ENCODE measurements at regions not wholly inside any gene's neighbourhood (a gene's known extent, or its start where the extent isn't known, plus 50 kb on each side); places are given as distances from the start of the nearest gene placed in this dataset.

DNA sequence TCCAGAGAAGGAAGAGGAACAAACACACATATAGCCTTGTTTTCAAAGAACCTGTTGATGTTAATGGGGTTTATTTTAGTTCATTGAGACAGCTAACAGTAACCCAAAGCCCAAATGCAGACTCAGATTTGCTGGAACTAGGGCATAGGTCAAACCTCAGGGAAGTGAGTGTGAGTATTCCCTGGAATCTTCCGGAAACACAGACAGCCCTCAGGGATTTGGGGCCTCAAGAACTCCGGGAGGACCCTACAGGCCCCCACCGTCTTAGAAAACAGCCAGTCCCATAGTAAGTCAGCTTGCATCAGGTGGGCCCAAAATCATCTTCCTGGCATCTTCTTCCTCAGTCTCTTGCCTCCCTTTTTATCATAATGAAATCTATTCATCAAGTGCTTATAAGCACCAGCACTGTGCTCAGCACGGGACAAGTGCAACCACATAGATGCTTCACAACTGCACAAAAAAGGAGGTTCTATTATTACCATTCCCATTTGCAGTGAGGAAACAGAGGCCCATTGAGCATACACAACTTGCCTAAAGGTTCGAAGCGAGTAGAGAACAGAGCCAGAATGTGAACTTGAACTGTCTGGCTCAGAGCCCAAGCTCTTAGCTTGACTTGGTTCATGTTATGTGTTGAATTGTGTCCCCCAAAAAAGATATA is 50.2 kb upstream of the BCL11A start:
- no peak for DNase-seq (ENCODE audit: low read depth, low spot score)

DNA sequence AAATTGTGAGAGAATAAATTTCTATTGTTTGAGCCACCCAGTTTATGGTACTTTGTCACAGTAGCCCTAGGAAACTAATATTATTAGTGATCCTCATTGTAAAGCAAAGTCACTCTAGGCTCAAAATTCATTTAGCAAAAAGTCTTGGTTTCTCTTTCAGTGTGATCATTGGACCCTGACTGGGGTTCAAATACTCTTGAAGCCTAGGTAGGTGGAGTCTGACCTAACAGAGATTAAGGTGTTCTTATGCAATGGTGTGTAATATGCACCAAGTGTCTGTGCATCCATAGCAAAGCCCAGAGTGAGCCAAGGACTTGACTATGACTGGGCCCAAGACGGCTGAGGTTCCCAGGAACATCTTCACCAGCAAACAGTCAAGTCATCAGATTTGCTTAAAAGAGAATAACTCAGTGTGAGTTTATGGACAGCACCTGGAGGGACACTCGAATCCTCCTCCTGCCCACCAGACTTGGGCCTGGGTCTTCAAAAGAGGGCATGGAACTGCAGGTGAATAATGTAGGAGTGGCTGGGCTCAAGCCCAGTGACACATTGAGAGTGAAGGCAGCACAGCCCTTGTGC is 51.1 kb upstream of the BCL11A start:
- DNase-seq (ENCODE audit: low read depth, low spot score): no peak

DNA sequence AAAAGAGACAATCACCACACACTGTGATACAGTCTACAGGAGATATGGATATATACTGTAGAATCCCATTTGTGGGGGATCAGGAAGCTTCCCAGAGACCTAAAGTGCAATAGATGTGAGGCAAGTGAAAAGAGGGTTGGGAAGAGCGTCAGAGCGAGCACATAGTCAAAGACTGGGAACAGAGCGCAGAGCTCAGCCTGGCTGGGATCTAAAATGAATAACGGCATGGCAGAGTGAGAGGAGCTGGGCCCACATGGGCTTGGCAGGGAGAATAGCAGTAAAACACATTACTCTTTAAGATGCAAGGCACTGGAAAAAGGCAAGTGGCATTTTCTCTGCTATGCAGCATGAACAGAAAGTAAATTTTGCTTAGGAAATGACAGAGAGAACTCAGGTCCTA is 52.4 kb upstream of the BCL11A start:
- DNase-seq (ENCODE audit: low read depth, low spot score): no peak

DNA sequence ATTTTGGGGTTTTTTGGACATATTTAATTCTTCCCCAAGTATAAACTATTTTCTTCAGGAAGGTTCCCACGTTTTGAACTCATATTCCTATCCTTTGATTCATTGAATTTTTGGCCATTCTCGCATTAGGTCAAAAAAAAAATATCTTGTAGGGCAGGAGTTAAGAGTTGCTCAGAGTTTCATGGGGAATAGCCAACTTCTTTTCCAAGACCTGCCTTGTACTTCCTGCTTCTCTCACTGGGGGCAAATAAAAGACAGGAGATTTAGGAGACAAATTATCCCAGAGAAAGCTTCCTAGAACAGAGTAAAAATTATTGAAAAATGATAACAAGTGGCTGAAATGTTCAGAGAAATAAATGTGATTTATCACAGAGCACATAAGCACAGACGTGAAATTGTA is 55.2 kb upstream of the BCL11A start:
- DNase-seq (ENCODE audit: low read depth, low spot score): no peak

DNA sequence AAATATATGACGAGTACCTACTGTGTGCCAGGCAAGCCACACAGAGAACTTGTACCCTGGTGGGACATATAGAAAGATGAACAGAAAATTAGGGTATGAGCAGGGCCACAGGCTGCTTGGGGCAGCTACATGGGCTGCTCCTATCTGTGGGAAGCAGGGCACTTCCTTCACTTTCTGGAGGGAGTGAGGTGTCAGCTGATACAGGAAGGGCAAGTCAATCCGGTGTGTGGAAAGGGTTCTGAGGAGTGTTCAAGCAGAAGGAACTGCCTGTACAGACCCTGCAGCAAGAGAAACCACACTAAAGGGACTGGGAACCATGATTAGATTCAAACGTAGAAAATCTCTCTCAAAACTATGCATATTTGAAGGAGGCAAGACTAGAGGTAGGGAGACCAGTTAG is 58.6 kb upstream of the BCL11A start:
- no peak for DNase-seq (ENCODE audit: low read depth, low spot score)

DNA sequence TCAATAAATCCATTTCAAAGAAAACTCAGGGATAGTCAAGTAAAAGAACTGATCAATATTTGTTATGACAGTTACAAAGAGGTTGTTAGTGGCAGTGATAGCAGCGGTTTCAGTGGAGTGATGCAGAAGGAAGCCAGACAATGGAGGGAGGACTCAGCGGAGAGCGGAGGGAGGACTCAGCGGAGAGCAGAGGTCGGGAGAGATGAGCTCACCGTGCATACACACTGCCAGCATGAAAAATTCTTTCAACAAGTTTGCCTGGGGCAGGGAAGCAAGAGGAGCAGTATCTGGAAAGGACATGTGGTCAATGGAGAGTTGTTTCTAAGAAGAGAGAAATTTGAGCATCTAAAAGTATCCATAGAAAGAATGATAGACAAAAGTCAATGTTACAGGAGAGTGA is 60.9 kb upstream of the BCL11A start:
- no peak for DNase-seq (ENCODE audit: low read depth, low spot score)

DNA sequence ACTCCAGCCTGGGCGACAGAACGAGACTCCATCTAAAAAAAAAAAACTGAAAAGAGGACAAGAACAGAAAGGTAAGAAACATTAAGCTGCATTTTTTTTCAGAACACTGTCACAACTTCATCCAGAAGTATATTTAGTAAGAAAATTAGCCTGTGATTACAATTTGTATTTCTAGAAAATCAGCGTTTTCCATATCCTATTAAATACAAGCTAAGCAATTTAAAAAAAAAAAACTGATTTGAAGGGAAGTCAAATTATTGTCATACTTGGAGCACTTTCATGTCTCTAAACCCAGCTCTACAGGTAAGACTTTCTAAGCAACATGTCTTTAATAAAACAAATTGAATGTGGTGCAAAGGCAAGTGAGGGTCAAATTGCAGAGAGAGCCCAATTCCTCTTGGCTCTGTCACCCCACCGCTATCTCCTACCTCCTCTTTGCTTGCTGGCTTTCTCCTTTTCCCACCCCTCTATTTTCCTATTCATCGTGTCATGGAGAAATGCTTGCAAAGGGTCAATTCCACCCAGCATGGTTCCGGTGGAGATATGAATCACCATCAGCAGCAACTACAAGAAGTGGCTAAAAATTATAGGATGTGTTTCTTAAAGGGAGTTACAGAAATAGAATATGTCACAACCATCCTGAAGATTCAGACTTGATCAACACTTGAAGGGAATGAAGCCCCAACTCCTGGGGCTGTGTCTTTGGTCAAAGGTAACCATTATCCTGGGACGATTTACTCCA is 68.4 kb upstream of the BCL11A start:
- DNase-seq (ENCODE audit: low read depth, low spot score): no peak

DNA sequence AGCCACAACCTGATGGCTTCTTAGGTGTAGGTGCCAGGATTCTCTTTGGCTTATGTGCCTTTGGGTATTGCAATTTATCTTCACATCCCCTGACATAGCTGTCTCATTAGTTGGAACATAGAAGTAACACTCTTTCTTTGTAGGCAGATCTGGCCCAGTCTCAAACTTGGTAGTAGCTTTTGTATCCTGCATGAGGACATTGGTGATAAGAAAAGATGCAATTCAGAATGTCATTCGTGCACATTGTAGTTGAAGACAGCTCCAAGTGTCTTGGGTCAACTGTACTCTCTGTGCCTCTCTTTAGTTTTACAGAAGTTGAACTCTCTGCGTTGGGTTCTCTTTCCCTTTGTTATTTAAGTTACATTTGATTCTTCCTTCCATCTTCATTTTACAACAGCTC is 69.6 kb upstream of the BCL11A start:
- DNase-seq (ENCODE audit: low read depth, low spot score): no peak

DNA sequence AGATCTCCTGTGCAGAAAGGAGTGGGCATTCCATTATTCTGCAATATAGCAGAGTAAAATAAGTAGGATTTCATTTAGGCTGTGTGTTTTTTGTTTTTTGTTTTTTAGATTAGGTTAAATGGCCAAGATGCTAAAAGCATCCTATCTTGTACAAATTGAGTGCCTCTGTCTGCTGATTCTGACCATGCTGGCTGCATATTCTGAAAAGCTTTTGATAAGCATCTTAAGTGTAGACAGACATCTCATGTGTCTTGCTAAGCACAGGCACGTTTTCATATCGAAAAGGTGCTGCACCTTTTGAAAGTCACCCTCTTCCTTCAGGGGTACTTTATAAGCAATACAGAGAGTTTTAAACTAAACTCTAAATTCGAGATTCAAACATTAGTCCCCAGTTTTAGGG is 74.0 kb upstream of the BCL11A start:
- DNase-seq (ENCODE audit: low read depth, low spot score): no peak

DNA sequence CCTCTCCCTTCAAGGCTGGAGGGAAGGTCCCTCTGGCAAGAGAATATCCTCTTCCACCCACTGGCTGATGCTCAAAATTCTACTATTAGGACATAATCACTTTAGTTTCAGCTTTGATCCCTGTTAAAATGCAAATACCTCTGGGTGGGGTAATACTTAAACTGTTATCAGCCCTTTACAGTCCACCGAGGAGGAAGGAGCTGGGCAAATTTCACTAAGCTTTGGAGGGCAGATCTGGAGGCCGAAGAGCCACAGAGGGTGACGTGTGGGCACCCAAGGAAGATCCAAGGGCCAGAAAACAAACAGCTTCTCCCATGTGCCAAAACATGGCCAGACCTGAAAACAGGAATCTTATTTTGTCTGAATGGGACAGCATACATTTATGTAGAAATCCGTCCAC is 74.6 kb upstream of the BCL11A start:
- DNase-seq (ENCODE audit: low read depth, low spot score): no peak

DNA sequence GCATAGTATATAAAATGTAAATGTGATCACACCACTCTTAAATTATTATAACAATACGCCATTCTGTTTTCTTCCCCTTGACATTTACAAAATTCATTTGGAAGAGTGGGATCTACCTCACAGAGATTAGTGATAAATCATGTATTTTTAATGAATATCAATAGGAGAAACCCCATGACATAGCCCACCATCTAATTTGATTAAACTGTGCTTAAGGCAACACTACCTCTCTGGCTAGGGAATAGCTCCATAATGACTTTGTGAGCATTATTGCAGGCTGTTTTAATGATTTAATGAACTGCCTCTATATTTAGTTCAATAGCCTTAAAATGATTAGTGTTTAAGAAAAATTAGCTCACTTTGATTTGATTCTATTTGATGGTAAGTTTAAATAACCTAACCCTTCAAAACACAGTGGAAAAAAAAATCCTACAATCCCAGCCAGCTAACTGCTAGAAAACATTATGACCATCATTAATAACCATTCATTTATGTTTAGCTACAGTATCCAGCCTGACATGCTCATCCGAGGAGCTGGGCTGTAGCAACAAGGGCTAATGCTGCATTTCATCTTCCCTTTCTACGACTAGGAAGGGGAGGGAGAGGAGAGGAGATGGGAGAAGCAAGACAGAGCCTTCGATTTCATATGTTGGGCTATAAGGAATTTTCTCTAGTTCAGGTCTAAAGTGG is 75.3 kb upstream of the BCL11A start:
- DNase-seq (ENCODE audit: low read depth, low spot score): no peak

DNA sequence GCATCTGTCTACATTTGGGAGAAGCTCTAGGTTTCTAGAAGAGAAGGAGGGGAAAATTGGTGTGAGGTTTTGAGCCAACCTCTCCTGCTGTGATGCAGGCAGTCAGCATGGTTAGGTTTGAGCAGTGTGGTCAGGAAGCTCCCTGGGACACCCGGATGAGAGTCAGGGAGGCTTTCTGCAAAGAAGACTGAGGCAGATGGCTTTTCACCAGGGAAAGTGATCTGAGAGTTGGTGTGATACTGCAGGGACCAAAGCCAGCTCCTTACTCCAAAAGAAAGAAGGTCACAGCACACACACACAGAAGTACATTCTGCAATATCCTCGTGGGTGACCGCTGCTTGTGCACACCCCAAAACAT is 75.8 kb upstream of the BCL11A start:
- no peak for DNase-seq (ENCODE audit: low read depth, low spot score)

DNA sequence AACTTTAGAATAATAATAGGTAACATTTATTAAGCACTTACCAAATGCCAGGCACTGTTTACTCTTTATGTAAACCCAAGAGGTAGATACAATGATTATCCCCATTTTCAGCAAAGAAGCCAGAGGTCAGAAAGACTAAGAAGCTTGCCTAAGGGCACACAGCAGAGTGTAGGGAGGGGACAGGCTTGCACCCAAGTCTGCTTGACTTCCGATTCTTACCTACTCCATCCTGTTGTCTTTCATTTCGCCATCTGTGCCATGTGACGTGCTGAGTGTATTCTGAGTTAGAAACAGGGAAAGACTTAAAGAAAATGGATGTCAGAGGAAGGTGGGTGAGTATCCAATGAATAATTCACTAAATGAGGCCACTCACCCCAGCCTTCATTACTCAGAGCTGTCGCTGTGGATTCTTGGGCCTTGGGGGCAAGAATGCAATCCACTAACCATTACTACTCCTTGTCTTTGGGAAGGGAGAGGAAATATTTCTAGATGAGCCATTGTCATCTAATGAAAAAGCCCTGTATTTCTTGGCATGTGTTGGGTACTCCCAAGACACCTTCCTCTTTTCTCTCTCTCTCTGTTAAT is 76.4 kb upstream of the BCL11A start:
- no peak for DNase-seq (ENCODE audit: low read depth, low spot score)

DNA sequence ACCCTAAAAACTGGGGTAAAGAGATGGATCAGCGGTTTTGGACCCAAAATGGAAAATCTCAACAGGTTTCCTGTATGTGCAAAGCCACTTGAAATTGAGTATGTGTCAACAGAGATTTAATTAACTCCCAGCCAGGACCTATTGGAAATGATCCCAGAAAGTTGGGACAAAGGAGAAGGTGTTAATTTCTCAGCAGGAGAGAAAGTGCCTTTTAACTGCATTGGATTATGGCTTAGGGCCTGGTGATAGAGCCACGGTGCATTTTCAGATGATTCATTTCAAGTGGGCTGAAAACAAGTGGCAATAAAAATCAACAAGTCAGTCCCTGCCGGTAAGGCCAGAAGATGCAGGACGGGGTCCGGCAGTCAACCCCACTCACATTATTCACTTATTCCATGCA is 80.2 kb upstream of the BCL11A start:
- no peak for DNase-seq (ENCODE audit: low read depth, low spot score)

DNA sequence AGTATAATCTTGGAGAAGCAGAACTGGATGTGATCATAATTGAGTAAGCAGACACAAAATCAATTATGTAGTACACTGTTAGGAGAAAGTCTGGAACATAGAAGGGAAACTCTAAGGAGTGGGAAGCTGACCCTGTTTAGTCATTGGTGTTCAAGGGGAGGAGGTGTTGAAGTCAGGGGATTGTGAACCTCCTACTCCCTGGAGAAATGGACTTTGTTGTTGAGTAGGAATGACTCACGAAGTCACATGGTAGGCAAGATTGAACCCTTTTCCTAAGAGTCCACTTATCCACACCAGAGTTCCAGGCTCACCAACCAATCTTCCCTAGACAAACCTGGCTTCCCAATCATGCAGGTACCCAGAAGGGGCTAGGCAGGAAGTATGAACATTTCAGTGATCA is 81.0 kb upstream of the BCL11A start:
- DNase-seq (ENCODE audit: low read depth, low spot score): no peak

DNA sequence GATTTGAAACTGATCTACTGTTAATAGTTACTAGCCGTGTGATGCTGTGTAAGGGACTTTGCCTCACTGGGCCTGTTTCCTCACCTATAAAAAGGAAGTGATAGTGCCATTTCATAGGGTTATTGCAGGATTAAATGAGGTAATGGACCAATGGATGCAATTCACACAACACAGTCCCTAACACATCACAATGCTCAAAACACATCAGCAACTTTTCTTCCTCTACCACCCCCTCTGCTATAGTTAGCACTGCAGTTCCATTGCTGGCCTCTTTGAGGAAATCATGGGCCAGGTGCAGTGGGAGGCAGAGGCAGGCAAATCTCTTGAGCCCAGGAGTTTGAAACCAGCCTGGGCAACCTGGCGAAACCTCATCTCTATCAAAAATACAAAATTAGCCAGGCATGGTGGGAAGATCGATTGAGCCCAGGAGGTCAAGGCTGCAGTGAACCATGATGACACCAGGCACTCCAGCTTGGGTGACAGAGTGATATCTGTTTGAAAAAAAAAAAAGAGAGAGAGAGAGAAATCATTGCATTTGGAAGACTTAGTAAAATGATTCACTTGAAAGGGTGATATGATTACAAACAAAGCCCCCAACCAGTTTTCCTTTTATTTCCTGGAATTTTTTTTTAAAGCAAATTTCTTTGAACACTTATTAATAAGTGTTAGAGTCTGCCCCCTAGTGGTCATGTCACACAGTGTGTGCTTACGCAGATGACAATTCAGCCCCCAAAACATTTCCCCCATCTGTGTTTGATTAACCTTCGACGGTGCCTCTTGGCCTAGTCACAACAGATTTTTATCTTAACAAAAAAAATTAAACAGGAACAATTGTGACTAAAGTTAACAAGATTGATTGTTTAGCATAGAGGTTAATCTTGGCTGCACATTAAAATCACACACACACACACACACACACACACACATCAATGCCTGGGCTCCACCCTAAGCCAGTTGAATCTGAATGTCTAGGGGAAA is 88.6 kb upstream of the BCL11A start:
- peak; percentile 31 for DNase-seq (ENCODE audit: low read depth, low spot score)

DNA sequence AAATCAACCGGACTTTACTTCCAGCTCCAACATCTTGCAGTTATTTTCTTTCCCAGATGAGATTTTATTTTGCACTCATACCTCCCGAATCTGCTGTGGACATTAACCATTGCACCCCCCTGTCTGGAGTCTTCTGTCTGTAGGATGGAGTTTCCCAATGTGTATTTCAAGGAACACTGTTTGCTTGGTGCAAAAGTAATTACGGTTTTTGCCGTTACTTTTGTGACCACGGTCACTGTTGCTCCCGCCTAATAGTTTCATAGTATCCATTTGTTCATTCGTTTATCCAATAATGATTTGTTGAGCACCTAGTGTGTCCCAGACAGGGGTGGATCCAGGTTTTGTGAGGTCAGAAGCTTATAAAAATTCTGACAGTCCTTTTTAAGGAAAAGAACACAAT is 90.3 kb upstream of the BCL11A start:
- no peak for DNase-seq (ENCODE audit: low read depth, low spot score)

DNA sequence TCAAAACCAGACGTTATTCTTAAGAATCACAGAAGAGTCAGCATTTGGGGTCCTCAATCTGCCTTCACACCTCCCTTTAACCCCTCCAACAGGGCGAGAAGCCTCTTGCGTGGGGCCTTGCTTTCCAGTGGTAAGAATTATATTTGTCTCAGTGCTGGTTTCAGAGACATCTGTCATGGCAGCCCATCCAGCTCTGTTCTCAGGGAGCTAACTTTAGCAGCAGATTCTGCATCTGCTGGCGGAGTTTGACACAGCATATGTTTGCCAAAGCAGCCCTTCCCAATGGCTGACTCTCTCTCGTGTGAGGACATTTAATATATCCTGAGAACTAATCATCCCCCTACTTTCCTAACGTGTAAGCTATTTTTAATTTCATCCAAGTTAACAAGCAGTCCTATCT is 91.5 kb upstream of the BCL11A start:
- DNase-seq (ENCODE audit: low read depth, low spot score): no peak

DNA sequence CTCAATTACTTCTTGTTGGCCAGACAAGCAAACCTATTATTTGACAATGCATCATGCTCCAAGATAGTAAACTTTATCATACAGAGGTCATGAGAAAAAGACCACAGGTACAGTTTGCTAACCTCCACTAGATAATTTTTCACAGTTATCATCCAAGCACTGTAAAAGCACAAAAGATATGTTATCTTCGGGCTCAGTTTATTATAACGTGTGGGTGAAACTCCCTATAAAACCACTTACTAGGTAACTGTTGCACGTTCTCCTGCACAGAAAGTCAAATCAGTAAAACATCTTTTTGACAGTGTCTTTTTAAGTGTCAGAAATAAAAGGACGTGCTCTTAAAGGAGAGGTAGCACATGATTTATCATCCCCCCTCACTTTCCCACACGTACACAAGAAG is 94.7 kb upstream of the BCL11A start:
- DNase-seq (ENCODE audit: low read depth, low spot score): no peak

DNA sequence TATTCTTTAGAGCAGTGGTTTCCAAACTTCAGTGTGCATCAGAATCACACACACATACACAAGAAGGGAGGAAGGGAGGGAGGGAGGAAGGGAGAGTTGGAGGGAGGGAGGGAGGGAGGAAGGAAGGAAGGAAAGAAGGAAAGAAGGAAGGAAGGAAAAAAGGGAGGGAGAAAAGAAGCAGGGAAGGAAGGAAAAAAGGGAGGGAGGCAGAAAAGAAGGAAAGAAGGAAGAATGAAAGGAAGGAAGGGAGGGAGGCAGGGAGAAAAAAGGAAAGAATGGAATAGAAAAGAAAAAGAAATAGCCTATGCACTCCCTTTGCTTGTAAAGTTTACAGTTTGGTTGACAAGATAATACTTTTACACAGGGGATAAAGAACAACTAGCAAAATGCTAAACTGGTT is 96.3 kb upstream of the BCL11A start:
- DNase-seq (ENCODE audit: low read depth, low spot score): no peak

DNA sequence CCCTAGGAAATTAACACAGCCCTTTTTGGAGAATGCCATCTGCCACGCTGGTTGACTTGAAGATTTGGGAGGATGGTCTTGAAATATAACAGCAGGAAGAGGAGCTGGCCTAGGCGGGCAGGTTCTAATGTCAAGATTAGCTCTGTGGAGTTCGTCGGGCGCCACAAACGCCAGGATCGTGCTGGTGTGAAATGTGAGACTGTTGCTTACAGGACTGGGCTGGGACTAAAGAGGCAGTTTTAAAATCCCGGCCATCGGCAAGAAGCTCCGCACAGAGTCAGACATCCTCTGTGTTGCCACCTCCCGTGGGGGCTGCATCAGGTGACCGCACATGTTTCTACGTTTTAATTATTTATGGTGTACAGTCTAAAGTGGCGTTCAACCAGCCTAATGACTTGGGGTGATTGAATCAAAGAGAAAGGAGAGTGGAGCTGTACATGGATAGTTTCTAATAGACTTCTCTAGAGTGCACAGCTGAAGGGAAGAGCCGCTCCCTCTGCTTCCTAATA is 99.4 kb upstream of the BCL11A start:
- DNase-seq (ENCODE audit: low read depth, low spot score): no peak
